IPS-18a (cell line): ENCODE measurements at regions not wholly inside any gene's neighbourhood (a gene's known extent, or its start where the extent isn't known, plus 50 kb on each side); places are given as distances from the start of the nearest gene placed in this dataset.

ENCODE experiments used
- H3K27ac ChIP-seq: one replicate; pipeline ENCODE4 v1.5.1; 2013; ENCODE audit warnings: low read length
- H3K27me3 ChIP-seq: one replicate; pipeline ENCODE4 v1.6.1; 2013; ENCODE audit warnings: mild to moderate bottlenecking, low read length; ENCODE audit not compliant: control insufficient read depth, insufficient read depth
- H3K36me3 ChIP-seq: one replicate; pipeline ENCODE4 v1.6.1; 2013; ENCODE audit warnings: low read depth, low read length; ENCODE audit not compliant: control insufficient read depth
- H3K4me1 ChIP-seq: one replicate; pipeline ENCODE4 v1.6.1; 2013; ENCODE audit warnings: low read depth, low read length; ENCODE audit not compliant: control insufficient read depth
- H3K4me3 ChIP-seq: one replicate; pipeline ENCODE4 v1.5.1; 2013; ENCODE audit warnings: low read length
- H3K9ac ChIP-seq: one replicate; pipeline ENCODE4 v1.6.1; 2013; ENCODE audit warnings: mild to moderate bottlenecking, low read length, moderate library complexity
- H3K9me3 ChIP-seq: one replicate; pipeline ENCODE4 v1.6.1; 2013; ENCODE audit warnings: low read depth, low read length; ENCODE audit not compliant: control insufficient read depth

- Histone ChIP-seq H3K9me3 (no peaks in the 10 kb centered on the region), H3K9ac (no peak overlapping the region), H3K27me3 (no peaks in the 10 kb centered on the region), H3K36me3 (no peaks in the 10 kb centered on the region), H3K4me1 (no peaks in the 10 kb centered on the region), H3K27ac (no peak overlapping the region), H3K4me3 (no peak overlapping the region)
These were observed 796.8 kb downstream of the XPNPEP1 start for GRCh38 chr10:109126541-109126940.

- H3K9ac ChIP-seq, result no peak overlapping the region
- no peaks in the 10 kb centered on the region for H3K4me1 ChIP-seq
- no peaks in the 10 kb centered on the region for H3K36me3 ChIP-seq
- H3K9me3 ChIP-seq, result no peaks in the 10 kb centered on the region
- H3K4me3 ChIP-seq, result no peak overlapping the region
- no peaks in the 10 kb centered on the region for H3K27me3 ChIP-seq
- no peak overlapping the region for H3K27ac ChIP-seq
These were observed 797.3 kb downstream of the XPNPEP1 start for GRCh38 chr10:109126016-109126415.

- Histone ChIP-seq H3K4me1 (no peaks in the 10 kb centered on the region), H3K4me3 (no peak overlapping the region), H3K27ac (no peak overlapping the region), H3K9ac (no peak overlapping the region), H3K9me3 (peaks cover 4% of the 10 kb centered on the region), H3K36me3 (no peaks in the 10 kb centered on the region), H3K27me3 (no peaks in the 10 kb centered on the region)
These were observed 808.1 kb downstream of the XPNPEP1 start for GRCh38 chr10:109115179-109115578.

- Histone ChIP-seq H3K36me3 (no peaks in the 10 kb centered on the region), H3K9ac (no peak overlapping the region), H3K27me3 (no peaks in the 10 kb centered on the region), H3K9me3 (peaks cover 4% of the 10 kb centered on the region), H3K4me3 (no peak overlapping the region), H3K27ac (no peak overlapping the region), H3K4me1 (no peaks in the 10 kb centered on the region)
These were observed 808.7 kb downstream of the XPNPEP1 start for GRCh38 chr10:109114579-109114978.

GRCh38 chr10:109106604-109107003 lies 816.7 kb downstream of the XPNPEP1 start:
- no peaks in the 10 kb centered on the region for H3K36me3 ChIP-seq
- no peaks in the 10 kb centered on the region for H3K9me3 ChIP-seq
- no peaks in the 10 kb centered on the region for H3K27me3 ChIP-seq
- no peak overlapping the region for H3K9ac ChIP-seq
- H3K27ac ChIP-seq, result no peak overlapping the region
- H3K4me1 ChIP-seq, result peaks cover 6% of the 10 kb centered on the region
- H3K4me3 ChIP-seq, result no peak overlapping the region

GRCh38 chr10:109105725-109106124 lies 817.6 kb downstream of the XPNPEP1 start:
- Histone ChIP-seq H3K27ac (no peak overlapping the region), H3K36me3 (no peaks in the 10 kb centered on the region), H3K4me1 (peaks cover 6% of the 10 kb centered on the region), H3K4me3 (no peak overlapping the region), H3K27me3 (no peaks in the 10 kb centered on the region), H3K9me3 (no peaks in the 10 kb centered on the region), H3K9ac (no peak overlapping the region)

GRCh38 chr10:109104806-109105205 lies 818.5 kb downstream of the XPNPEP1 start:
- H3K27me3 ChIP-seq, result no peaks in the 10 kb centered on the region
- H3K9ac ChIP-seq, result no peak overlapping the region
- no peaks in the 10 kb centered on the region for H3K9me3 ChIP-seq
- no peak overlapping the region for H3K4me3 ChIP-seq
- H3K27ac ChIP-seq, result no peak overlapping the region
- peaks cover 6% of the 10 kb centered on the region for H3K4me1 ChIP-seq
- H3K36me3 ChIP-seq, result no peaks in the 10 kb centered on the region

GRCh38 chr10:109103278-109103677 lies 820.0 kb downstream of the XPNPEP1 start:
- H3K4me3 ChIP-seq, result no peak overlapping the region
- H3K27me3 ChIP-seq, result no peaks in the 10 kb centered on the region
- no peaks in the 10 kb centered on the region for H3K36me3 ChIP-seq
- peaks cover 6% of the 10 kb centered on the region for H3K4me1 ChIP-seq
- H3K27ac ChIP-seq, result no peak overlapping the region
- H3K9me3 ChIP-seq, result no peaks in the 10 kb centered on the region
- H3K9ac ChIP-seq, result no peak overlapping the region

GRCh38 chr10:109089779-109090178 lies 833.5 kb downstream of the XPNPEP1 start:
- no peaks in the 10 kb centered on the region for H3K36me3 ChIP-seq
- no peak overlapping the region for H3K27ac ChIP-seq
- no peaks in the 10 kb centered on the region for H3K4me1 ChIP-seq
- no peak overlapping the region for H3K4me3 ChIP-seq
- no peaks in the 10 kb centered on the region for H3K9me3 ChIP-seq
- no peak overlapping the region for H3K9ac ChIP-seq
- H3K27me3 ChIP-seq, result no peaks in the 10 kb centered on the region

- no peaks in the 10 kb centered on the region for H3K36me3 ChIP-seq
- H3K4me1 ChIP-seq, result no peaks in the 10 kb centered on the region
- no peaks in the 10 kb centered on the region for H3K9me3 ChIP-seq
These were observed 851.8 kb downstream of the XPNPEP1 start for GRCh38 chr10:109071539-109071938.

GRCh38 chr10:109070492-109070891 lies 852.8 kb downstream of the XPNPEP1 start:
- H3K27me3 ChIP-seq, result no peaks in the 10 kb centered on the region
- no peak overlapping the region for H3K9ac ChIP-seq
- no peaks in the 10 kb centered on the region for H3K4me1 ChIP-seq
- no peaks in the 10 kb centered on the region for H3K36me3 ChIP-seq
- H3K27ac ChIP-seq, result no peak overlapping the region
- no peaks in the 10 kb centered on the region for H3K9me3 ChIP-seq
- H3K4me3 ChIP-seq, result no peak overlapping the region

More at GRCh38 chr10:109071539-109071938, 851.8 kb downstream of the XPNPEP1 start:
- no peak overlapping the region for H3K9ac ChIP-seq
- H3K27me3 ChIP-seq, result no peaks in the 10 kb centered on the region
- H3K27ac ChIP-seq, result no peak overlapping the region
- no peak overlapping the region for H3K4me3 ChIP-seq

GRCh38 chr10:109067031-109067430 lies 856.3 kb downstream of the XPNPEP1 start:
- Histone ChIP-seq H3K27me3 (no peaks in the 10 kb centered on the region), H3K9ac (no peak overlapping the region), H3K36me3 (no peaks in the 10 kb centered on the region), H3K27ac (no peak overlapping the region), H3K4me1 (no peaks in the 10 kb centered on the region), H3K9me3 (no peaks in the 10 kb centered on the region), H3K4me3 (no peak overlapping the region)
